HFFc6 (cell line): ENCODE measurements at regions not wholly inside any gene's neighbourhood (a gene's known extent, or its start where the extent isn't known, plus 50 kb on each side); places are given as distances from the start of the nearest gene placed in this dataset.

Experiments used
- DNase-seq: peaks from one replicate; pipeline ENCODE4 v3.0.0-alpha.2; 2018
- H3K27ac Mint-ChIP-seq: 2 replicates; pipeline ENCODE4 v1.8.0; 2020; ENCODE audit warnings: mild to moderate bottlenecking, mixed read lengths
- H3K27me3 Mint-ChIP-seq: 2 replicates; pipeline ENCODE4 v1.8.0; 2021; ENCODE audit warnings: mild to moderate bottlenecking, moderate library complexity, mixed read lengths; ENCODE audit not compliant: insufficient read depth
- H3K36me3 Mint-ChIP-seq: 2 replicates; pipeline ENCODE4 v1.8.0; 2021; ENCODE audit warnings: low read depth, mixed read lengths
- H3K4me1 Mint-ChIP-seq: 2 replicates; pipeline ENCODE4 v1.8.0; 2020; ENCODE audit warnings: low read depth, mixed read lengths
- H3K4me3 Mint-ChIP-seq: 2 replicates; pipeline ENCODE4 v1.8.0; 2020; ENCODE audit warnings: mild to moderate bottlenecking, moderate library complexity, mixed read lengths
- H3K9me3 Mint-ChIP-seq: 2 replicates; pipeline ENCODE4 v1.8.0; 2020; ENCODE audit warnings: mild to moderate bottlenecking, mixed read lengths
- TF ChIP-seq, protein P1 (sequence below): fragments of 200-600 bp; sonication (generic); IDR thresholded peaks from 2 replicates; pipeline ENCODE4 v1.5.0; 2021; ENCODE audit warnings: antibody characterized with exemption, mild to moderate bottlenecking

DNA sequence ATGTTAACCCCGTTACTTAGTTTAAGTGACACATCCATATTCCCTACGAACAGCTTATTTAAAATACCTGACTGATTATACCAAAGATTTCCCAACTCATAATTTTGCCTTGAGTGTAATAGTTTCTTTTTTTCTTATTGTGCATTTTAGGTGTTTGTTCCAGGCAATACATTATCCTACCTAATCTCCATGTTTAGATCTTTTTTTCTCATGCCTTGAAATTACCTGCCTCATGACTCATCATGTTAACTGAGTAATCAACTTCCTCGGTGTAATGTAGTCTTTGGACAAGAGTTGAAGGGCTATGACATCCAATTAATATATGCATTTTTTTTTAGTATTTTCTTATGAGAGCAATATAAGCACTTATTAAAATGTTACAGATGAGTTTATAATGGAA, 228.7 kb upstream of the ANKRD50 start:
- Mint-ChIP-seq H3K9me3 (no peaks in the 10 kb centered on the region), H3K4me3 (peak overlapping the region; percentile 45), H3K27ac (peak overlapping the region; percentile 75), H3K36me3 (peaks cover 7% of the 10 kb centered on the region), H3K27me3 (no peaks in the 10 kb centered on the region), H3K4me1 (peaks cover 91% of the 10 kb centered on the region)
- TF ChIP-seq, protein P1, sequence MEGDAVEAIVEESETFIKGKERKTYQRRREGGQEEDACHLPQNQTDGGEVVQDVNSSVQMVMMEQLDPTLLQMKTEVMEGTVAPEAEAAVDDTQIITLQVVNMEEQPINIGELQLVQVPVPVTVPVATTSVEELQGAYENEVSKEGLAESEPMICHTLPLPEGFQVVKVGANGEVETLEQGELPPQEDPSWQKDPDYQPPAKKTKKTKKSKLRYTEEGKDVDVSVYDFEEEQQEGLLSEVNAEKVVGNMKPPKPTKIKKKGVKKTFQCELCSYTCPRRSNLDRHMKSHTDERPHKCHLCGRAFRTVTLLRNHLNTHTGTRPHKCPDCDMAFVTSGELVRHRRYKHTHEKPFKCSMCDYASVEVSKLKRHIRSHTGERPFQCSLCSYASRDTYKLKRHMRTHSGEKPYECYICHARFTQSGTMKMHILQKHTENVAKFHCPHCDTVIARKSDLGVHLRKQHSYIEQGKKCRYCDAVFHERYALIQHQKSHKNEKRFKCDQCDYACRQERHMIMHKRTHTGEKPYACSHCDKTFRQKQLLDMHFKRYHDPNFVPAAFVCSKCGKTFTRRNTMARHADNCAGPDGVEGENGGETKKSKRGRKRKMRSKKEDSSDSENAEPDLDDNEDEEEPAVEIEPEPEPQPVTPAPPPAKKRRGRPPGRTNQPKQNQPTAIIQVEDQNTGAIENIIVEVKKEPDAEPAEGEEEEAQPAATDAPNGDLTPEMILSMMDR: no peak
- no peak for DNase-seq

DNA sequence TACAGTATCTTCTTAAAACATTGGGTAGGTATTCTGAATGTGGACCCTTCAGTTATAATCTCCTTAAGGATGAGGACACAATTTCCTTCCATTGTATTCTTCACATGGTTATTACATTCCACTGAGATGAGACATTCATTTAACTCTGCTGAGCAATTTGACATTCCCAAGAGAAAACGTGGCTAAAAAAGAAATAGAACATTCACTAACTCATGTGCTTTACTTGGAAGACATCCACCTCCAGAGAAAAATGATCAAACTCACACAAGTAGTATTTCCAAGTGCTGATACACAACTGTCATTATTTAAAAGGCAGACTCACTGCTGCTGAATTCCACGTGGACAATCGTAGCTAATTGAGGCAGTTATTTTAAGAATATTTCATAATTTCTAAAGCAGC, 227.9 kb upstream of the ANKRD50 start:
- TF ChIP-seq, protein P1: no peak
- Mint-ChIP-seq H3K4me3 (peak overlapping the region; percentile 52), H3K9me3 (no peaks in the 10 kb centered on the region), H3K36me3 (peaks cover 7% of the 10 kb centered on the region), H3K4me1 (peaks cover 96% of the 10 kb centered on the region), H3K27ac (peak overlapping the region; percentile 75), H3K27me3 (no peaks in the 10 kb centered on the region)
- DNase-seq: peak; percentile 95

DNA sequence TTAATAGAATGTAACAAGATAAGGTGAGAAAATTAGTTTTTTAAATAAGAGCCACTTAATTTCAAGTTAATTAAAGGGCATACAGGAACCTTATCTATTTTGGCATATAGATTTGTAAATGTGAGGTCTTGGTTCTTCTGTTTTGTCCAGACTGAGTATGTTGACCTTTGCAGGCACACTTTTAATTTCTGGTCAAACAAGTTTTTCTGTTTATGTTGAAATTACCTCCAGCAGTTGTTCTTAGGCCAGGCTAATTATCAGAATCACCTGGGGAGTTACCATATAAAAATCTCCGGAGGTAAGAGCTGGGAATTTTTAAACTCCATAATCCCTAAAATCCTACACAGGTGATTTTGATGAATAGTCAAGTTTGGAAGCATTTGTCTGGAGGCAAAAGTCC, 227.4 kb upstream of the ANKRD50 start:
- peaks cover 7% of the 10 kb centered on the region for H3K36me3 Mint-ChIP-seq
- H3K9me3 Mint-ChIP-seq: no peaks in the 10 kb centered on the region
- no peaks in the 10 kb centered on the region for H3K27me3 Mint-ChIP-seq
- no peak overlapping the region for H3K4me3 Mint-ChIP-seq
- no peak for DNase-seq
- TF ChIP-seq, protein P1: no peak
- H3K4me1 Mint-ChIP-seq: peaks cover 91% of the 10 kb centered on the region
- peak overlapping the region; percentile 75 for H3K27ac Mint-ChIP-seq

DNA sequence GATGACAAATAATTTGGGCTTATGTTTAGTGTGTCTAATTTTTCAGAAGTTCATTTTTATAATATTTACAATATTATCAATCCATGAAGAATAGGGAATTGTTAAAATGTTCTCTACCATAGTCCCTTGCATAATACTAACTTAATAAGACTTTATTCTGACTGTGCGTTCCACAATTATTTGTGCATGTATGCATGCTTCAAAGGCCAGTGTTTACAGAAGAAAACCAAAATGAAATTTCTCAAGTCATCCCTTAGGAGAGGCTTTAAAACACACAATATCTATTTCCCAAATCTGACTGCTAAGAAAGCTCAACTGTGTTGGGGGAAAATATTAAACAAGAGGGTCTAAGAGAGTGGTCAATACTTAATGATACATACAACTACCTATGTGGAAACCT, 226.3 kb upstream of the ANKRD50 start:
- Mint-ChIP-seq H3K9me3 (no peaks in the 10 kb centered on the region), H3K4me1 (peaks cover 81% of the 10 kb centered on the region), H3K27ac (peak overlapping the region; percentile 55; the same call in 1 of the 2 replicates), H3K4me3 (no peak overlapping the region), H3K36me3 (peaks cover 5% of the 10 kb centered on the region), H3K27me3 (no peaks in the 10 kb centered on the region)
- DNase-seq: no peak
- TF ChIP-seq, protein P1: no peak

DNA sequence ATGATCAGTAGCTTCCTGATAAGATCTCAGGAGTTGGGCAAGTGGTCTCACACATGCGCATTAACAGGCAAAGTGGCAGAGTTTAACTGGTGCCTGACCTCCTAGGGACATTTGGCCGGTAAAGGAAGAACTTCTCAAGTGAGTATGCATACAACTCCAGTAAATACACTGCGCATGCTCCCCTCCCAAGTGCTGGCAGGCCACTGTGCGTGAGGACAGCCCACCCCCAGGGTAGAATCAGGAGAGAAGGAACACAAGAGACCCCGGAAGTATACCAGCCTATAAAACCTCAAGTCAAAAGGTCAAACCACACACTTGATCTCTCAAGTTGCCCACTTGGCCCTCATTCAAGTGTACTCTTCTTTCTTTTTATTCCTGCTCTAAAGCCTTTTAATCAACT, 225.5 kb upstream of the ANKRD50 start:
- DNase-seq: no peak
- Mint-ChIP-seq H3K4me3 (no peak overlapping the region), H3K9me3 (no peaks in the 10 kb centered on the region), H3K27me3 (no peaks in the 10 kb centered on the region), H3K4me1 (peaks cover 72% of the 10 kb centered on the region), H3K36me3 (no peaks in the 10 kb centered on the region), H3K27ac (no peak overlapping the region)
- TF ChIP-seq, protein P1: no peak

DNA sequence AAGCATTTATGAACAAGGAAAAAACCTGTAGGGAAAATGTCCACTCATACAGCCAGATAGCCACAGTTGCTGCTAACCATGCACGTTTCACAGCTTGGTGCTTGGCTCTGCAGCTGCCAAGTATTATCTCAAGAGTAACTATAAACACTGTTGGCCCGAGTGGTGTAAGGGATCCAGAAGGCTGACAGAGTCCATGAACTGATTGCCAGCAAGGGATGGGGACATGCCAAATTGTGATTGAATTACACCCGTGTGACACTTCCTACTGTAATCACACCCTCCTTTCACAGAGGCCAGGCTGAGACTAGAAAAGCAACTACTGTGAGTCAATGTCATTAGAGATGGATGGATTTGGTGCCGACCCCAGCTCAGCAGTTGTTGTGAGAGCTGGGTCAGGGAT, 223.9 kb upstream of the ANKRD50 start:
- no peak overlapping the region for H3K4me3 Mint-ChIP-seq
- peaks cover 62% of the 10 kb centered on the region for H3K4me1 Mint-ChIP-seq
- H3K27ac Mint-ChIP-seq: 0 out of 2 replicates have a peak overlapping the region, but pooled peaks have one; percentile 4
- DNase-seq: no peak
- TF ChIP-seq, protein P1: no peak
- H3K36me3 Mint-ChIP-seq: no peaks in the 10 kb centered on the region
- H3K27me3 Mint-ChIP-seq: no peaks in the 10 kb centered on the region
- H3K9me3 Mint-ChIP-seq: no peaks in the 10 kb centered on the region
